ENCODE measurements at regions not wholly inside any gene's neighbourhood (a gene's known extent, or its start where the extent isn't known, plus 50 kb on each side); places are given as distances from the start of the nearest gene placed in this dataset.
A peak's percentile ranks its signal among the peaks of the same experiment; 100 is the strongest.
"Not testable (repeated sequence)": the region's sequence is repeated elsewhere in the genome, so short reads cannot be mapped to it uniquely, and the experiment has no call there.

GRCh38 chr3:75394102-75394501 is 270.0 kb upstream of the FRG2C start:
- H3K27ac ChIP-seq (ENCODE audit: low read length); H3K4me1 ChIP-seq (ENCODE audit: control insufficient read depth, insufficient read depth, low read length); H3K9me3 ChIP-seq (ENCODE audit: control insufficient read depth, low read length); H3K27me3 ChIP-seq (ENCODE audit: control insufficient read depth, insufficient read depth); H3K4me3 ChIP-seq (ENCODE audit: low read length); intact Hi-C loops (cut with DNase I); DNase-seq; ATAC-seq: not testable (repeated sequence)
- 72% methylated on average over 7 of the region's 7 CpGs for WGBS

DNA sequence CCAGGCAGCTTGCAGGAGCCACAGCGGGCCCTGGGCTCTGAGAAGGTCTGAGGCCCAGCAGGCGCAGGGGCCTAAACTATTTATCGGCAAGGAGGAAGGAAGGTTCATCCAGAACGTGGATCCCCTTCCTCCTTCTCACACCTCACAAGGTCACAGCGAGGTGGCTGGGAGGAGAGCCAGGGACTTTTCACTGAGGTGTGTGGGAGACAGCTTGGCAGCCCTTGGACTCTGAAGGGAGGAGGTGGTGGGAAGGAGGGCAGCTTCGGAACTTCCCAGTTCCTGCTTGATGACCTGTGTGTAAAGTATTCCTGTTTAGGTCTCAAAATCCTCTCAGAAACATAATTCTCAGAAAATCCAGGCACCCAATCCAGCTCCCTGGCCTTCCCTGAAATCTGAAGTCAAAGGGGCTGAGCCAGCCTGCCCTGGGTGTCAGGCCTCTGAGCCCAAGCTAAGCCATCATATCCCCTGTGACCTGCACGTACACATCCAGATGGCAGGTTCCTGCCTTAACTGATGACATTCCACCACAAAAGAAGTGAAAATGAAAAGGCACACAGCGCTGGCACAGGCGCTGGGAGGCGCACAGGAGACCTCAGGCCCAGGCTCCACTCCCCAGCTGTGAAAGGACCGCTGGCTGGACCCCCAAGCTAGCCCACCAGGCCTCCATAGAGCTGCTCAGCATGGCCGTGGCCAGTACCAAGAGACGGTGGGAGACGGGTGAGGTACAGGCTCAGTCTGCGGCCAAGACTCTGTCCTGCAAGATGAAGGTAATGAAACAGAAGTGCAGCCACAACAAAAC is 269.4 kb upstream of the FRG2C start:
- H3K9me3 ChIP-seq (ENCODE audit: control insufficient read depth, low read length); intact Hi-C loops (cut with DNase I); H3K4me1 ChIP-seq (ENCODE audit: control insufficient read depth, insufficient read depth, low read length); H3K4me3 ChIP-seq (ENCODE audit: low read length); H3K27me3 ChIP-seq (ENCODE audit: control insufficient read depth, insufficient read depth); ATAC-seq: not testable (repeated sequence)
- 63% methylated on average over 15 of the region's 15 CpGs for WGBS
- H3K27ac ChIP-seq (ENCODE audit: low read length) = peak overlapping the region; percentile 44
- DNase-seq = peak in 2 of 3 donors; percentile 36 to 69

DNA sequence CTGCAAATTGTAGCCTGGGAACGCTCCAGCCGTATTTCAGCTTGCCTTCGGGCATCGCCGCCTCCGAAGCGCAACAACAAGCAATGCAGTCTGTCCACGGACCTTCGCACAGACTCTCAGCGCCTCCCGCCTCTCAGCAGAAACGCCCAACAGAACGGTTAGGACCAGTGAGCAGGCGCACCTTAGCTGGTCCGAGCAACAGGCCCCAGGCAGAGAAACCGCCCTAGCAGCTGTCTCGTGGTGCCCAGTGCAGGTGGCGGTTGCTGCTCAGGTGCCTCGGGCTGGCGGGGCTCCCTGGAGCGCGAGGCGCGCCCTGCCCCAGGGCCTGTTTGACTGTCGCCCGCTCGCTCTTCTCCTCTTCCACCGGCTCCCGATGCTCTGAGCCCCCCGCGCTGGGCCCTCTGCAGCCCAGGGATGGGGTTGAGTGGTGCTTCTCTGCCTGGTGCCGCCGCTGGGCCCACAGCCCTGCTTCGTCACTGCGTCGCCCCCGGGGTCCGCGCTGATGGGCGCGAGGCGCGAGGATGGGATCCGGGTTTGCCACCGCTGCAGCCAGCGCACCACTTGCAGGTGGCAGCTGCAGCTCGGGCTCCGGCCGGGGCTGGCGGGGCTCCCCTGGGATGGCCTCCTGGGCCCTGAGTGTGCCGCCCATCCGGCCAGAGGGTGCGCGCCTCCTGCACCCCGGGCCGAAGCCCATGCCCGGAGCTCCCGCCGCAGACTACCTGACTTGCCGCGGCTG is 268.4 kb upstream of the FRG2C start:
- Histone ChIP-seq H3K4me1 (ENCODE audit: control insufficient read depth, insufficient read depth, low read length) (peaks cover 7% of the 10 kb centered on the region), H3K9me3 (ENCODE audit: control insufficient read depth, low read length) (no peaks in the 10 kb centered on the region), H3K27ac (ENCODE audit: low read length) (no peak overlapping the region), H3K4me3 (ENCODE audit: low read length) (no peak overlapping the region), H3K27me3 (ENCODE audit: control insufficient read depth, insufficient read depth) (no peaks in the 10 kb centered on the region)
- whole genome bisulfite sequencing = 69% methylated on average over 61 of the region's 61 CpGs
- DNase-seq (no peak), ATAC-seq (no peak)
- intact Hi-C loops (cut with DNase I) = no loop called here

GRCh38 chr3:75396316-75396802 is 267.8 kb upstream of the FRG2C start:
- WGBS = 65% methylated on average over 29 of the region's 29 CpGs
- Histone ChIP-seq H3K27me3 (ENCODE audit: control insufficient read depth, insufficient read depth) (no peaks in the 10 kb centered on the region), H3K27ac (ENCODE audit: low read length) (no peak overlapping the region), H3K4me1 (ENCODE audit: control insufficient read depth, insufficient read depth, low read length) (peaks cover 7% of the 10 kb centered on the region), H3K9me3 (ENCODE audit: control insufficient read depth, low read length) (no peaks in the 10 kb centered on the region), H3K4me3 (ENCODE audit: low read length) (no peak overlapping the region)
- ATAC-seq (no peak), DNase-seq (no peak)
- intact Hi-C loops (cut with DNase I) = no loop called here

- 93% methylated on average over 20 of the region's 20 CpGs for WGBS
- intact Hi-C loops (cut with DNase I); H3K27me3 ChIP-seq (ENCODE audit: control insufficient read depth, insufficient read depth); H3K4me1 ChIP-seq (ENCODE audit: control insufficient read depth, insufficient read depth, low read length); H3K27ac ChIP-seq (ENCODE audit: low read length); DNase-seq; H3K4me3 ChIP-seq (ENCODE audit: low read length); H3K9me3 ChIP-seq (ENCODE audit: control insufficient read depth, low read length); ATAC-seq: not testable (repeated sequence)
Measured at GRCh38 chr3:75397486-75397885, 266.6 kb upstream of the FRG2C start.

- intact Hi-C loops (cut with DNase I) = loop anchor here in 3 of 4 donors (2.0 to 5.0 kb wide), 2 partner anchors 125 to 128 kb away; no protein-coding TSS in a partner anchor
- H3K4me1 ChIP-seq (ENCODE audit: control insufficient read depth, insufficient read depth, low read length); ATAC-seq; H3K9me3 ChIP-seq (ENCODE audit: control insufficient read depth, low read length); H3K4me3 ChIP-seq (ENCODE audit: low read length); H3K27ac ChIP-seq (ENCODE audit: low read length); H3K27me3 ChIP-seq (ENCODE audit: control insufficient read depth, insufficient read depth): not testable (repeated sequence)
- WGBS = 48% methylated on average over 18 of the region's 18 CpGs
- DNase-seq = peak in 2 of 3 donors; percentile 60 to 72
Measured at GRCh38 chr3:75422101-75422945, 241.8 kb upstream of the FRG2C start.

DNA sequence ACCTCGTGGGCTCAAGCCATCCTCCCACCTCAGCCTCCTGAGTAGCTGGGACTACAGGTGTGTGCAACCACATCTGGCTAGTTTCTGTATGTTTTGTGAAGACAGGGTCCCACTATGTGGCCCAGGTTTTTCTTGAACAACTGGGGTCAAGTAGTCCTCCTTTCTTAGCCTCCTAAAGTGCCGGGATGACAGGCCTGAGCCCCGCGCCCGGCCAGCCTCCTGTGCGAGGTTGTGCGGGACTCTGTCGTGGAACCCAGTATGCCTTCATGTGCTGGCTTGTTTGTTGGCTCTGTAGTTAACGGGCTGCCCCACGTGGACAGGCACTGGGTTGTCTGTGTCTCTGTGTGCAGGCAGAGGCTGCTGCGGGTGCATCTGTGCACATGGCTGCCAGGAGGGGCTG is 238.7 kb upstream of the FRG2C start:
- not testable (repeated sequence) for H3K27ac ChIP-seq (ENCODE audit: low read length); DNase-seq; H3K9me3 ChIP-seq (ENCODE audit: control insufficient read depth, low read length); H3K4me1 ChIP-seq (ENCODE audit: control insufficient read depth, insufficient read depth, low read length); H3K4me3 ChIP-seq (ENCODE audit: low read length); ATAC-seq; H3K27me3 ChIP-seq (ENCODE audit: control insufficient read depth, insufficient read depth)
- intact Hi-C loops (cut with DNase I) = loop anchor here in 1 of 4 donors (5.0 kb wide), 1 partner anchor 133 kb away; no protein-coding TSS in a partner anchor
- WGBS = 96% methylated on average over 11 of the region's 11 CpGs

DNA sequence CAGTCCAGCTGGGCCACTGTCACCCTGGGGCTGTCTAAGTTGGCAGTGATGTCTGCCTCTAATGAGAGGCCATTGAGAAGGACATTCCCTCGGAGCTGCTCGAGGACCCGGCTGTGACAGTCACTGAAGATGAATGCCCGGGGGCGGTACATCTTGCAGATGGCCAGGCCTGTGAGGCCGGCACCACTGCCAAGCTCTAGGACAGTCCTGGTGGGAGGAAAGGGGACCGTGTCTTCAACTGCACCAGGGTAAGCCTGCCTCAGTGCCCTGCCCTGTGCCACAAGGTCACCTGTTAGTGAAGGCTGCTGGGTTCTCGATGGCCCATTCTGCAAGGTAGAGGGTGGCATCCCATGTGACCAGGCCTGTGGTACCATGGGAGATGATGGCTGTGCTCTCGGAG is 236.6 kb upstream of the FRG2C start:
- not testable (repeated sequence) for DNase-seq; H3K4me3 ChIP-seq (ENCODE audit: low read length); H3K9me3 ChIP-seq (ENCODE audit: control insufficient read depth, low read length); ATAC-seq; H3K27me3 ChIP-seq (ENCODE audit: control insufficient read depth, insufficient read depth); H3K4me1 ChIP-seq (ENCODE audit: control insufficient read depth, insufficient read depth, low read length); H3K27ac ChIP-seq (ENCODE audit: low read length)
- WGBS = 87% methylated on average over 9 of the region's 9 CpGs
- intact Hi-C loops (cut with DNase I) = loop anchor here in 1 of 4 donors (5.0 kb wide), 1 partner anchor 135 kb away; no protein-coding TSS in a partner anchor

GRCh38 chr3:75427906-75428305 is 236.2 kb upstream of the FRG2C start:
- H3K9me3 ChIP-seq (ENCODE audit: control insufficient read depth, low read length); H3K27me3 ChIP-seq (ENCODE audit: control insufficient read depth, insufficient read depth); H3K4me3 ChIP-seq (ENCODE audit: low read length); H3K4me1 ChIP-seq (ENCODE audit: control insufficient read depth, insufficient read depth, low read length); DNase-seq; ATAC-seq; H3K27ac ChIP-seq (ENCODE audit: low read length): not testable (repeated sequence)
- WGBS = 90% methylated on average over 5 of the region's 5 CpGs
- intact Hi-C loops (cut with DNase I) = loop anchor here in 1 of 4 donors (5.0 kb wide), 1 partner anchor 136 kb away; no protein-coding TSS in a partner anchor

GRCh38 chr3:75429561-75430220 is 234.4 kb upstream of the FRG2C start:
- ATAC-seq; H3K27ac ChIP-seq (ENCODE audit: low read length); H3K27me3 ChIP-seq (ENCODE audit: control insufficient read depth, insufficient read depth); H3K4me3 ChIP-seq (ENCODE audit: low read length); H3K9me3 ChIP-seq (ENCODE audit: control insufficient read depth, low read length); H3K4me1 ChIP-seq (ENCODE audit: control insufficient read depth, insufficient read depth, low read length): not testable (repeated sequence)
- 62% methylated on average over 9 of the region's 9 CpGs for WGBS
- DNase-seq = peak; percentile 78 to 93 (median 83)
- intact Hi-C loops (cut with DNase I) = loop anchor here in 1 of 4 donors (5.0 kb wide), 1 partner anchor 137 kb away; no protein-coding TSS in a partner anchor
